Fibroblast of lung (primary cell): ENCODE measurements at regions not wholly inside any gene's neighbourhood (a gene's known extent, or its start where the extent isn't known, plus 50 kb on each side); places are given as distances from the start of the nearest gene placed in this dataset.

Experiments used
- EZH2 ChIP-seq: IDR thresholded peaks from 2 replicates; pipeline ENCODE4 v1.5.1; 2012; ENCODE audit warnings: low read length, control low read depth, mild to moderate bottlenecking; ENCODE audit errors: missing control alignments
- TF ChIP-seq, protein P1 (sequence below), 2 donors: IDR thresholded peaks in 1 of 2; conservative IDR thresholded peaks in 1 of 2; 1 replicate in 1 of 2; 2 replicates in 1 of 2; pipeline ENCODE4 v1.5.1; 2011 to 2012; ENCODE audit warnings: low read length in 2 of 2, control low read depth in 1 of 2, inconsistent platforms in 1 of 2, low read depth in 1 of 2, mild to moderate bottlenecking in 1 of 2

DNA sequence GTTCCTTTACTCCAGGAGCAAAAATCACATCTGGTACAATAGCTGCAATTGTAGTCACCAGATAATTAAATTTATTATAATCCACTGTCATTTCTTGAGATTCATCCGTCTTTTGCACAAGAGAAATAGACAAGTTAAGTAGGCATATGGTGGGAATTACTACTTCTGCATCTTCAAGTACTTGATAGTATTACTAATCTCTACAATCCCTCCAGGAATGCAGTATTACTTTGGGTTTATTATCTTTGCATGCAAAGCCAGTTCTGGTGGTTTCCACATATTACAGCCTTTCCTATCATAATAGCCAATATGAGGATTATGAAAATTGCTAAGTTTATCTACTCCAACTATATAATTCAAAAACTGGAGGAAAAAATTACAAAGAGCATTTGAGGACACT, 254.1 kb downstream of the IKZF2 start:
- TF ChIP-seq, protein P1, sequence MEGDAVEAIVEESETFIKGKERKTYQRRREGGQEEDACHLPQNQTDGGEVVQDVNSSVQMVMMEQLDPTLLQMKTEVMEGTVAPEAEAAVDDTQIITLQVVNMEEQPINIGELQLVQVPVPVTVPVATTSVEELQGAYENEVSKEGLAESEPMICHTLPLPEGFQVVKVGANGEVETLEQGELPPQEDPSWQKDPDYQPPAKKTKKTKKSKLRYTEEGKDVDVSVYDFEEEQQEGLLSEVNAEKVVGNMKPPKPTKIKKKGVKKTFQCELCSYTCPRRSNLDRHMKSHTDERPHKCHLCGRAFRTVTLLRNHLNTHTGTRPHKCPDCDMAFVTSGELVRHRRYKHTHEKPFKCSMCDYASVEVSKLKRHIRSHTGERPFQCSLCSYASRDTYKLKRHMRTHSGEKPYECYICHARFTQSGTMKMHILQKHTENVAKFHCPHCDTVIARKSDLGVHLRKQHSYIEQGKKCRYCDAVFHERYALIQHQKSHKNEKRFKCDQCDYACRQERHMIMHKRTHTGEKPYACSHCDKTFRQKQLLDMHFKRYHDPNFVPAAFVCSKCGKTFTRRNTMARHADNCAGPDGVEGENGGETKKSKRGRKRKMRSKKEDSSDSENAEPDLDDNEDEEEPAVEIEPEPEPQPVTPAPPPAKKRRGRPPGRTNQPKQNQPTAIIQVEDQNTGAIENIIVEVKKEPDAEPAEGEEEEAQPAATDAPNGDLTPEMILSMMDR (conservative IDR thresholded peaks at IDR 0.05 in 1 of 2, IDR thresholded peaks at IDR 0.05 in 1 of 2; ENCODE audit: low read depth in 1 of 2, low read length in 2 of 2) = no peak
- no peak for TF ChIP-seq EZH2
